Astrocyte of the cerebellum (primary cell): ENCODE measurements at regions not wholly inside any gene's neighbourhood (a gene's known extent, or its start where the extent isn't known, plus 50 kb on each side); places are given as distances from the start of the nearest gene placed in this dataset.

Experiments used
- DNase-seq: peaks from one replicate; pipeline ENCODE4 v3.0.0-alpha.2; 2011; ENCODE audit warnings: low read depth
- H3K4me3 ChIP-seq: 2 replicates; pipeline ENCODE4 v1.5.1; 2011; ENCODE audit warnings: mild to moderate bottlenecking, low read depth, low read length, moderate library complexity
- in situ Hi-C: cut with HindIII; loops from 2 replicates; pipeline ENCODE4 v1.10.0; 2017; ENCODE audit warnings: low sequenced_read_pairs
- TF ChIP-seq, protein P1 (sequence below): IDR thresholded peaks from 2 replicates; pipeline ENCODE4 v1.5.1; 2012; ENCODE audit warnings: low read length, low read depth, moderate library complexity, mild to moderate bottlenecking; ENCODE audit errors: missing control alignments

DNA sequence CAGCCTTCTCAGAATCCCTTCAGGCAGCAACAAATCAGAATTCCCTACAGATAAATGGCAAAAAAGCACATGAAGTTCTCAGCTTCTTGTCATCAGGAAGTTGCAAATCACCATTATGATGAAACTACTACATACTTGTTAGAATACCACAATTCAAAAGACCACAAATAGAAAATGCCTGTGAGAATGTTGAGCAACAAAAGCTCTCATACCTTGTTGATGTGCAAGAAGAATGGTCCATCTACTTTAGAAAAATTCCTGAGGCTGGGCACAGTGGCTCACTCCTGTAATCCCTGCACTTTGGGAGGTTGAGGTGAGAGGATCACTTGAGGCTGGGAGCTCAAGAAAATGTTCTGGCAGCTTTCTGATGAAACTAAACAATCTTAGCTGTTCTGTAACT, 278.1 kb downstream of the ICE1 start:
- in situ Hi-C loops, result no loop called here
- no peak overlapping the region for H3K4me3 ChIP-seq
- DNase-seq, result no peak
- TF ChIP-seq, protein P1, sequence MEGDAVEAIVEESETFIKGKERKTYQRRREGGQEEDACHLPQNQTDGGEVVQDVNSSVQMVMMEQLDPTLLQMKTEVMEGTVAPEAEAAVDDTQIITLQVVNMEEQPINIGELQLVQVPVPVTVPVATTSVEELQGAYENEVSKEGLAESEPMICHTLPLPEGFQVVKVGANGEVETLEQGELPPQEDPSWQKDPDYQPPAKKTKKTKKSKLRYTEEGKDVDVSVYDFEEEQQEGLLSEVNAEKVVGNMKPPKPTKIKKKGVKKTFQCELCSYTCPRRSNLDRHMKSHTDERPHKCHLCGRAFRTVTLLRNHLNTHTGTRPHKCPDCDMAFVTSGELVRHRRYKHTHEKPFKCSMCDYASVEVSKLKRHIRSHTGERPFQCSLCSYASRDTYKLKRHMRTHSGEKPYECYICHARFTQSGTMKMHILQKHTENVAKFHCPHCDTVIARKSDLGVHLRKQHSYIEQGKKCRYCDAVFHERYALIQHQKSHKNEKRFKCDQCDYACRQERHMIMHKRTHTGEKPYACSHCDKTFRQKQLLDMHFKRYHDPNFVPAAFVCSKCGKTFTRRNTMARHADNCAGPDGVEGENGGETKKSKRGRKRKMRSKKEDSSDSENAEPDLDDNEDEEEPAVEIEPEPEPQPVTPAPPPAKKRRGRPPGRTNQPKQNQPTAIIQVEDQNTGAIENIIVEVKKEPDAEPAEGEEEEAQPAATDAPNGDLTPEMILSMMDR, result no peak

DNA sequence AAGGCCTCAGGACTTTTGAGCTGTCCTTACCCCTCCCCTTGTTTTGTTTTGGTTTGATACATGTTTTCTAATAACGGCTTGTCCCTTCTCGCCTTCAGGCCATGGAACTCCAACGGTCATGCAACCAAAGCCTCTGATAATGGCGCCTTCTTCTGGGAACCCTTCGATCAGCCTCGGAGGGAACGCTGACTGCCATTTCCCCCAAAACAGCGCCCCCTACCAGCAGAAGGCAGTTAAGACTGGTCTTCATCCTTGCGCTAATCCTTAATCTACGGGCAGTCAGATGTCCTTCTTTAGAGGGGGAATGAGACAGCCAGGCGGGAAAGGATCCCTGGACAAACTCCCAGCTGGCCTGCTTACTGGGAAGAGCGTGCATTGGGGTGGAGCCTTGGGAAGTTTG, 276.6 kb downstream of the ICE1 start:
- no peak overlapping the region for H3K4me3 ChIP-seq
- DNase-seq, result no peak
- in situ Hi-C loops, result no loop called here
- TF ChIP-seq, protein P1, result no peak

DNA sequence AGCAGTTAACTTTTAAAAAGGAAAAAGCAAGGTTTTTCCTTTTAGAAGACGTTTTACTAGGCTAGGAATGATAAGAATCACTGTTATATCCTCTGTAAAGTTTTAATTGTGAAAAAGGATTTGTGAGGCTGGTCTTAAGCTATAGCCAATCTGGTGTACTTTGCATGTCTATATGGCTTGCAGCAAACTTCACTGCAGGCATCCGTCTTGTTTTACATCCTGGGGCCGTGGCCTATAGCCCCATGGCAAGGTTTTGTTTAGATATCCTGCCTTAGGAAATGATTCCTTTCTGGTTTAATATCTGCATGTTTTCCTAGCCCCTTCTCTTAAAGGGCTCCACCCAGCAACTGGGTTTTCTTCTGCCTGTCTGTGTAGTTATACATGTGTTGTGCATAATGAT, 272.8 kb downstream of the ICE1 start:
- H3K4me3 ChIP-seq, result no peak overlapping the region
- in situ Hi-C loops, result no loop called here
- TF ChIP-seq, protein P1, result no peak
- DNase-seq, result no peak

DNA sequence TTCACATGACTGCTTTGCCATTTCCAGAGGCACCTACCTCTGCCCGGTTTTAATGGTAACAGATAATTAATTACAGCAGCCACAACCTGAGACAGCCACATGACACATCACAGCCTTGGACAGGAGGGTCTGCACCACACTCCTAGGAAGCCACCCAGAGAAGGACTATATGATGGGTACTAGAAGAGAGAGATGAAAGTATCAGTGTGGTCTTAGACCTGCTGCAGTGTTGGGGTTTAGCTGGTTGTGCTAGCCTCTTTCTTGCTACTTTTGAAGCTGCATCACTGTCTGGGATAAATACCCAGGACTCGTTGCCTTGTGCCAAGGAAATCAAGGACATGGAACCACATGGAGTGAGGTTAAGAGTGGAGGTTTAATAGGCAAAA, 266.4 kb downstream of the ICE1 start:
- DNase-seq, result no peak
- no peak overlapping the region for H3K4me3 ChIP-seq
- in situ Hi-C loops, result no loop called here
- TF ChIP-seq, protein P1, result no peak

DNA sequence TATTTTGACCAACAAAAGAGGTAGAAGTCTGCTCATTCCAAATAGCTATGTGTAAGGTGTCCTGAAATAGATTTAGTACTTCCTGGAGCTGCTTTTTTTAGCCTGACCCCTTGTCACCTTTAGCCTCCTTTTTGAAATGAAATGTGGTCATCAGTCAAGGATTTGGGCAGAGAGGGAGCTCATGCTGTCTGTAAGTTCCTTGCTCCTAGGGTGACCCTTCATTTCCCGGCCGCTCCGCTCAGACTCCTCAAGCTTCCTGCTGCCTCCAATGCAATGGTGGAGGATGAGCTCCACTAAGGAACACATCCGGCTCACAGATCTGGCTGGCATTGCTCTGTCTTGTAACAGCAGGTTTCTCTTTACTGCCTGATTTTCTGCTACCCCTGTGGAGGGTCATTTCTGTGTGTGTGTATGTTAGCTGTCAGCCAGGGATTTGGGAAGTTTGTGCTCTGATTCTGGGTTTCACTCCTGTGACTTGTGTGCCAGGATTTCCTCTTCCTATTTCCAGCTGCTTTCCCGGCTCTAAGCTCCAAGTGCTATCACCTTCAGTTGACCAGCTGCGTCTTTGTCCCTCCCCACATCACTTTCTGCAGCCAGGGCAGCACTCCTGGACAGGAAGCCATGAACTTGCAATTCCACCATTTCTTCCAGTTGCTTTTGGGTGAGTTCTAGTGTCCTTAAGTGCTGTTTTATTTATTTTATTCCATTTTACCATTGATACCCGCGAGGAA, 265.9 kb downstream of the ICE1 start:
- TF ChIP-seq, protein P1, result no peak
- no peak for DNase-seq
- in situ Hi-C loops, result no loop called here
- H3K4me3 ChIP-seq, result no peak overlapping the region

DNA sequence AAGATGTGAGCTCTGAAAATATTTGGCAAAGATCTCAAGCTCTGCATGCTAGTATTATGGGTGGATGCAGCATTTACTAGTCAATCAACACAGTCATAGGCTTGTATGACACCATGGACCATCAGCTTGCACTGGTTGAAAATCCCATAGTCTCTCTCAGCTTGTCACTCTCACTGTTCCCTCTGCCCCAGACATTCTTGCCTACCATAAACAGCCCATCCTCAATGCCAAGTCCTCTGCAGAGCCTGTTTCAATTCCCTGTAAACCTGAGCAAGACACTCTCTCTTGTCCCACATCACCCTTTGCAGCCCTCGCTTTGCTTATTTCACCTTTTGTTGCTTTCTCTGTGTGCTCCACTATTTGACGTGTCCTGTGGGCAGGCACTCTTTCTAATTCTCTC, 264.6 kb downstream of the ICE1 start:
- no peak for DNase-seq
- in situ Hi-C loops, result no loop called here
- no peak overlapping the region for H3K4me3 ChIP-seq
- TF ChIP-seq, protein P1, result no peak
